ENCODE measurements at regions not wholly inside any gene's neighbourhood (a gene's known extent, or its start where the extent isn't known, plus 50 kb on each side); places are given as distances from the start of the nearest gene placed in this dataset.
"Not testable (repeated sequence)": the region's sequence is repeated elsewhere in the genome, so short reads cannot be mapped to it uniquely, and the experiment has no call there.

DNA sequence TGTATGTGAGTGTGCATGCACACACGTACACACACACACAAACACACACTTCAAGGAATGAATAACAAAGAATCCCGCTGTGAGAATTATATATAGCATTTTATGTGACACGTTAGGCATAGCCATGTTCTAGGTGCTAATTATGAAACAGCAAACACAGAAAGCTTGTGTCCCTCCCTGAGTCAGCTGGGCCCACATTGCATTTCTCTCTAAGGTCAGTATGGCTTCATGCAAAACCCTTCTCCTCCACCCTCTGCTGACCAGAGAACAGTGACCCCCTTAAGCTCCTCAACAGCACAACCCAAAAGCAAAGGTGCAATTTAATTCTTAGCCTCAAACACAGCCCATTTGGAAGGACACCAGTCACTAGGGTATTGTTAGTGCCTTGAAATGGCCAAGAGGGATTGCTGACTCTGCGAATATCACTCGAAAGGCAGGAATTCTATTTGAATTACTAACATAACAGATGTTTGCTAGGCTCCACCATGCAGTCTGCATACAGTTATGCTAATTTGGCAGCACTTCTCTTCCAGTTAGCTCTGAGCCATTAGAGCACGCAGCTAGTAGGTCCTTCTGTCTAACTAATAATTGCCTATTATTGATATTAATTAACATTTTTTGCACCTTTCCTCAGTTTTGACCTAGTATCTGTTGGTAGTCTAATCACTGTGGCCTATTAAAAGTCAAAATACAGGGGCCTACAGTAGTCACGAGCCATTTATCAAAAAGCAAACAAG lies 149.0 kb downstream of the LNPK start:
- Histone ChIP-seq H3K9me3 (no peaks in the 10 kb centered on the region), H3K36me3 (ENCODE audit: low read depth) (no peaks in the 10 kb centered on the region), H3K4me1 (ENCODE audit: low read depth) (no peaks in the 10 kb centered on the region), H3K4me3 (no peak overlapping the region)
- ATAC-seq (no peak), DNase-seq (no peak)
- TF ChIP-seq, protein P1, sequence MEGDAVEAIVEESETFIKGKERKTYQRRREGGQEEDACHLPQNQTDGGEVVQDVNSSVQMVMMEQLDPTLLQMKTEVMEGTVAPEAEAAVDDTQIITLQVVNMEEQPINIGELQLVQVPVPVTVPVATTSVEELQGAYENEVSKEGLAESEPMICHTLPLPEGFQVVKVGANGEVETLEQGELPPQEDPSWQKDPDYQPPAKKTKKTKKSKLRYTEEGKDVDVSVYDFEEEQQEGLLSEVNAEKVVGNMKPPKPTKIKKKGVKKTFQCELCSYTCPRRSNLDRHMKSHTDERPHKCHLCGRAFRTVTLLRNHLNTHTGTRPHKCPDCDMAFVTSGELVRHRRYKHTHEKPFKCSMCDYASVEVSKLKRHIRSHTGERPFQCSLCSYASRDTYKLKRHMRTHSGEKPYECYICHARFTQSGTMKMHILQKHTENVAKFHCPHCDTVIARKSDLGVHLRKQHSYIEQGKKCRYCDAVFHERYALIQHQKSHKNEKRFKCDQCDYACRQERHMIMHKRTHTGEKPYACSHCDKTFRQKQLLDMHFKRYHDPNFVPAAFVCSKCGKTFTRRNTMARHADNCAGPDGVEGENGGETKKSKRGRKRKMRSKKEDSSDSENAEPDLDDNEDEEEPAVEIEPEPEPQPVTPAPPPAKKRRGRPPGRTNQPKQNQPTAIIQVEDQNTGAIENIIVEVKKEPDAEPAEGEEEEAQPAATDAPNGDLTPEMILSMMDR (IDR thresholded peaks at IDR 0.05), result no peak
- intact Hi-C loops (cut with DNase I, micrococcal nuclease), result no loop called here

DNA sequence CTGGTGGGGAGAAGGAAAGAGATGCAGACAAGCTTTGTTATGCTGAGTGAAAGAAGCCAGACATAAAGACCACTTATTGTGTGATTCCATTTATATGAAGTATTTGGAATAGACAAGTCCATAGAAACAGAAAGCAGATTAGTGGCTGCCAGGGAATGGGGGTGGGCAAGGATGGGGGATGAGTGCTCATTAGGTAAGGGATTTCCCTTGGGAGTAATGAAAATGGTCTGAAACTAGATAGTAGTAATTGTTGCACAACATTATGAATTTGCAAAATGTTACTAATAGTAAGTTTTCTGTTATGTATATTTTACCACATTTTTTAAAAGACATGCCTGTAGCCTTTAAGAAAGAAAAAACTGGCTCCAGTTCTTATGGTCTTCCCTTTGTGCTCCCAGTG lies 154.9 kb downstream of the LNPK start:
- DNase-seq (no peak), ATAC-seq (no peak)
- Histone ChIP-seq H3K36me3 (ENCODE audit: low read depth) (no peaks in the 10 kb centered on the region), H3K9me3 (no peaks in the 10 kb centered on the region), H3K4me3 (no peak overlapping the region), H3K4me1 (ENCODE audit: low read depth) (no peaks in the 10 kb centered on the region)
- intact Hi-C loops (cut with DNase I, micrococcal nuclease), result no loop called here
- TF ChIP-seq, protein P1 (IDR thresholded peaks at IDR 0.05), result no peak

DNA sequence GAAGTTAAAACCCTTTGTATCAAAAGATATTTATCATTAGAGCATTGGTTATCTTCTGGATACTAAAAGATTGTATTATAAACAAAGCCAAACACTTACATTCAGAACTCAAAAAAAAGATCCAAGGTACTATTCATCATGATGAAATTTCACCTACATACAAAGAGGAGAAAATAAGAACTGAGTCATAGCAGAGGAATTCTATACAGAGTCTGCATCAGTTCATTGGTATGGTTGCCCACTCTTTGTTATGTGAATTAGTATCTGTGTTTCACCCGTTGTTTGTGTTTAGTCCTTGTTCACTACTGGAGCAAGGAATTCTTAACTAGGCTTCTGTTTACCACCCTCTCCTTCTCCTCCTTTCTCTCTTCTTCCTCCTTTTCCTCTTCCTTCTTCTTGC lies 157.9 kb downstream of the LNPK start:
- intact Hi-C loops (cut with DNase I, micrococcal nuclease), result no loop called here
- no peaks in the 10 kb centered on the region for H3K9me3 ChIP-seq
- no peaks in the 10 kb centered on the region for H3K36me3 ChIP-seq (ENCODE audit: low read depth)
- TF ChIP-seq, protein P1 (IDR thresholded peaks at IDR 0.05), result no peak
- H3K4me3 ChIP-seq, result no peak overlapping the region
- ATAC-seq, result no peak
- no peaks in the 10 kb centered on the region for H3K4me1 ChIP-seq (ENCODE audit: low read depth)
- no peak for DNase-seq

DNA sequence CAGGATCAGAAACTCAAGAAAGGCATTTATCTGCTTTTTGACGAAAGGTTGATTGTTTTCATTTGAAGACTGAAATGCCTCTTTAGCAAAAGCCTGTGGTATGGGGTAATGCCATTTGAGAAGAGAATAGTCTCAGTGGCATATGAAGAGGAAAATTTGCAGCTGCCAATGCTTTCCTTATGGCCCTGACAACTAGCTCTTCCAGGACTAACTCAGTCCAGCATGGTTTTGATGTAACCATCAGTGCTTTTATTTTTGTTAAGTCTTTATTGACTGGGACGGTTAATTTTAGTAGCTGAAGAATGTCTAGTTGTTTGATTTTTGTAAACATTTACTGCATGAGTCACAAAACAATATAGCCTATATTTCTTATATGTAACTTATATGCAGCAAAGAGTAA lies 158.4 kb downstream of the LNPK start:
- Histone ChIP-seq H3K4me1 (ENCODE audit: low read depth) (no peaks in the 10 kb centered on the region), H3K4me3 (no peak overlapping the region), H3K36me3 (ENCODE audit: low read depth) (no peaks in the 10 kb centered on the region), H3K9me3 (no peaks in the 10 kb centered on the region)
- DNase-seq (no peak), ATAC-seq (no peak)
- TF ChIP-seq, protein P1 (IDR thresholded peaks at IDR 0.05), result no peak
- intact Hi-C loops (cut with DNase I, micrococcal nuclease), result no loop called here

DNA sequence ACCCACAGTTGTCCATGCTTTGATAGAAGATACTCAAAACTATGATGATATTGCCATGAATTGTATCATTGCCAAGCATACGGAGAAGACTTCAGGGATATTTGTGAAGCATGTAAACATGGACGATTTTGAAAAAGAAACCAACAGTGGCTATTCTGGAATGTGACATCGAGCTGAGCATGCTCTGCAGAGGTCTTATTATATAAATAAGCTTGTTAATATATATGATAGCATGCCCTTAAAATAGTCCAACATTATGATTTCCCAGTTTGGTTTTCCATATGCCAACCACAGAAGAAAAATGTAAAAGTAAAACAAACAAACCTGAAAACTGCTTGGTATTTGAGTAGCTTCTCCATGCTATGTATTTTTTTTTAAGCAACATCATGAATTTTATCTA lies 159.1 kb downstream of the LNPK start:
- Histone ChIP-seq H3K36me3 (ENCODE audit: low read depth) (no peaks in the 10 kb centered on the region), H3K4me3 (no peak overlapping the region), H3K4me1 (ENCODE audit: low read depth) (no peaks in the 10 kb centered on the region), H3K9me3 (no peaks in the 10 kb centered on the region)
- DNase-seq (no peak), ATAC-seq (no peak)
- TF ChIP-seq, protein P1 (IDR thresholded peaks at IDR 0.05), result no peak
- intact Hi-C loops (cut with DNase I, micrococcal nuclease), result no loop called here

DNA sequence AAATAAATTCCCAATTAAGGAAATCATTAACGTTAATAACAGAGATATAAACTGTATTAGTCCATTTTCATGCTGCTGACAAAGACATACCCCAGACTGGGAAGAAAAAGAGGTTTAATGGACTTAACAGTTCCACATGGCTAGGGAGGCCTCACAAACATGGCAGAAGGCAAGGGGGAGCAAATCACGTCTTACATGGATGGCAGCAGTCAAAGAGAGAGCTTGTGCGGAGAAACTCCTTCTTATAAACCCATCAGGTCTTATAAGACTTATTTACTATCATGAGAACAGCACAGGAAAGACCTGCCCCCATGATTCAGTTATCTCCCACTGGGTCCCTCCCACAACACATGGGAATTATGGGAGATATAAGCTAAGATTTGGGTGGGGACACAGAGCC lies 161.3 kb downstream of the LNPK start:
- ATAC-seq; H3K36me3 ChIP-seq (ENCODE audit: low read depth); intact Hi-C loops (cut with DNase I, micrococcal nuclease); H3K9me3 ChIP-seq; DNase-seq; H3K4me1 ChIP-seq (ENCODE audit: low read depth); H3K4me3 ChIP-seq: not testable (repeated sequence)

All from mucosa of descending colon (tissue), 3 donors.